Kidney (tissue), 13 donors: ENCODE measurements at regions not wholly inside any gene's neighbourhood (a gene's known extent, or its start where the extent isn't known, plus 50 kb on each side); places are given as distances from the start of the nearest gene placed in this dataset.

Experiments
- DNase-seq, 5 donors: peaks; one replicate each; pipeline ENCODE4 v3.0.0-alpha.2; 2013 to 2020
- FAIRE-seq: peaks from 2 replicates; lab custom pipeline; 2012; peaks lifted over from hg19 to GRCh38; lab: Jason Lieb, UNC
- H3K27ac ChIP-seq, 2 donors: one replicate each; pipeline ENCODE4 v1.7.0; 2013; ENCODE audit warnings: low read depth in 2 of 2, low read length in 2 of 2, inconsistent platforms in 1 of 2
- H3K27me3 ChIP-seq: one replicate; pipeline ENCODE4 v1.7.1; 2013; ENCODE audit warnings: low read length, inconsistent platforms; ENCODE audit not compliant: control insufficient read depth, insufficient read depth
- H3K36me3 ChIP-seq, 3 donors: one replicate each; pipeline versions ENCODE4 v1.7.0 to v1.7.1; 2013; ENCODE audit warnings: low read length in 3 of 3, control low read depth in 1 of 3, inconsistent platforms in 1 of 3; ENCODE audit not compliant: insufficient read depth in 3 of 3, control insufficient read depth in 2 of 3
- H3K4me1 ChIP-seq, 3 donors: one replicate each; pipeline versions ENCODE4 v1.7.0 to v1.7.1; 2013; ENCODE audit warnings: low read length in 3 of 3, inconsistent platforms in 1 of 3, low read depth in 1 of 3; ENCODE audit not compliant: control insufficient read depth in 2 of 3, insufficient read depth in 2 of 3
- H3K4me3 ChIP-seq, 3 donors: one replicate each; pipeline versions ENCODE4 v1.7.0 to v1.8.1; 2013; ENCODE audit warnings: low read length in 3 of 3, control low read depth in 1 of 3, inconsistent platforms in 1 of 3
- H3K9ac ChIP-seq, 3 donors: one replicate each; pipeline versions ENCODE4 v1.7.0 to v1.7.1; 2013; ENCODE audit warnings: low read length in 3 of 3, control low read depth in 1 of 3, inconsistent platforms in 1 of 3
- H3K9me3 ChIP-seq, 3 donors: one replicate each; pipeline versions ENCODE4 v1.7.0 to v1.7.1; 2013; ENCODE audit warnings: low read length in 3 of 3, control low read depth in 1 of 3, inconsistent platforms in 1 of 3; ENCODE audit not compliant: control insufficient read depth in 2 of 3, insufficient read depth in 1 of 3
- CTCF ChIP-seq: IDR thresholded peaks from 3 replicates; pipeline ENCODE4 v1.5.1; 2012; ENCODE audit warnings: mild to moderate bottlenecking, moderate library complexity, borderline replicate concordance; ENCODE audit not compliant: insufficient read depth; ENCODE audit errors: extremely low read depth
- intact Hi-C: fragments of 100-400 bp; cut with DNase I; formaldehyde crosslinking; loops from one replicate; pipeline ENCODE4 v1.11.1; 2022
- donor health status: control.
- donor health status: control.
- donor health status: control.
- donor health status: control.
- donor health status: control.
- donor health status: DM: yes; HTN: yes; CAD: no.
- donor health status: Normal renal cell carcinoma (clear cell type).

GRCh38 chr10:60536529-60537114 lies 146.9 kb upstream of the ANK3 start:
- H3K9ac ChIP-seq = no peak overlapping the region
- no peak for DNase-seq
- FAIRE-seq = no peak
- no peak overlapping the region for H3K4me3 ChIP-seq
- no peaks in the 10 kb centered on the region for H3K4me1 ChIP-seq
- TF ChIP-seq CTCF = no peak
- H3K27ac ChIP-seq = no peak overlapping the region
- intact Hi-C loops = no loop called here
- no peaks in the 10 kb centered on the region for H3K27me3 ChIP-seq
- H3K9me3 ChIP-seq = no peaks in the 10 kb centered on the region
- no peaks in the 10 kb centered on the region for H3K36me3 ChIP-seq

GRCh38 chr10:60535427-60535826 lies 145.8 kb upstream of the ANK3 start:
- FAIRE-seq = no peak
- no peak for DNase-seq
- TF ChIP-seq CTCF = no peak
- no peaks in the 10 kb centered on the region for H3K9me3 ChIP-seq
- no peak overlapping the region for H3K9ac ChIP-seq
- no peak overlapping the region for H3K27ac ChIP-seq
- no peaks in the 10 kb centered on the region for H3K36me3 ChIP-seq
- H3K4me1 ChIP-seq = no peaks in the 10 kb centered on the region
- no peak overlapping the region for H3K4me3 ChIP-seq
- intact Hi-C loops = no loop called here
- H3K27me3 ChIP-seq = no peaks in the 10 kb centered on the region

DNA sequence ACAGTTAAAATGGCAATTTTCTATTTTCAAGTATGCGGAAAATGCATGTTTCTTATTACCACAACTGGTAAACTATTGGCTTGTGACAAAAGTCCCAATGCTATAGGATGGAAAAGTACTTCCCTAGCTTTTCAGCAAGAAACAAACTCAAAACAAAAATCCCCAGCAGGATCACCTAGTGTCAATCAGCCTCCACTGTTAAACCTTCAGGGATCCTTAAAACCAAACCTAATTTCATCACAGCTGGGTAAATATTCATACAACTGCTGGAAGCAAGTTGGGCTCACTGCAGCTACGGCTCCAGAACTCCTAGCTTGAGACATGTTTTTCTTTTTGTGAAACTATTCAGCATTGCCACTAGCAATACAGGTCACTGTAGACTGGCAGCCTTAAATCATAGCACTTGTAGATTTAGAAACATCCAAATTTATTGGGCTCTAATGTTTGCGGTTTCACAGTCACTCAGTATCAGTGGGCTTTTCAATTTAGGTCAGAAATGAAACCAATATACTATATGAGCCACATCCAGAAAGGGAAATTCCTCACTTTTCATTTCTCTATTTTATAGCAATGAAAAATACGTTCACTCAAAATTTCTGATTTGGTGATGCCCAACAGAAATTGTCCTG lies 145.2 kb upstream of the ANK3 start:
- Histone ChIP-seq H3K36me3 (no peaks in the 10 kb centered on the region), H3K4me1 (no peaks in the 10 kb centered on the region), H3K27me3 (no peaks in the 10 kb centered on the region), H3K9me3 (no peaks in the 10 kb centered on the region), H3K27ac (no peak overlapping the region), H3K9ac (no peak overlapping the region), H3K4me3 (no peak overlapping the region)
- DNase-seq = no peak
- intact Hi-C loops = no loop called here
- TF ChIP-seq CTCF = no peak
- FAIRE-seq = no peak
